Neural crest cell (in vitro differentiated cells): ENCODE measurements at regions not wholly inside any gene's neighbourhood (a gene's known extent, or its start where the extent isn't known, plus 50 kb on each side); places are given as distances from the start of the nearest gene placed in this dataset.
A peak's percentile ranks its signal among the peaks of the same experiment; 100 is the strongest.
"Not testable (repeated sequence)": the region's sequence is repeated elsewhere in the genome, so short reads cannot be mapped to it uniquely, and the experiment has no call there.

ENCODE experiments used
- DNase-seq: peaks from one replicate; pipeline ENCODE4 v3.0.0; 2021; ENCODE audit warnings: low read depth, mixed read lengths, low spot score
- H3K27ac Mint-ChIP-seq: one replicate; pipeline ENCODE4 v1.8.0; 2021; ENCODE audit warnings: mild to moderate bottlenecking, mixed read lengths; ENCODE audit not compliant: unreplicated experiment
- H3K27me3 Mint-ChIP-seq: 2 replicates; pipeline ENCODE4 v1.8.0; 2021; ENCODE audit warnings: low read depth, mild to moderate bottlenecking, mixed read lengths
- H3K36me3 Mint-ChIP-seq: 2 replicates; pipeline ENCODE4 v1.8.0; 2021; ENCODE audit warnings: low read depth, mild to moderate bottlenecking, mixed read lengths
- H3K4me1 Mint-ChIP-seq: 2 replicates; pipeline ENCODE4 v1.8.0; 2021; ENCODE audit warnings: mixed read lengths
- H3K4me3 Mint-ChIP-seq: one replicate; pipeline ENCODE4 v1.8.0; 2021; ENCODE audit warnings: mild to moderate bottlenecking, mixed read lengths
- H3K9me3 Mint-ChIP-seq: 2 replicates; pipeline ENCODE4 v1.8.0; 2021; ENCODE audit warnings: mixed read lengths
- TF ChIP-seq, protein P1 (sequence below): fragments of 200-600 bp; sonication (generic); conservative IDR thresholded peaks from 2 replicates; pipeline ENCODE4 v1.5.0; 2021; ENCODE audit warnings: antibody characterized with exemption, mild to moderate bottlenecking

DNA sequence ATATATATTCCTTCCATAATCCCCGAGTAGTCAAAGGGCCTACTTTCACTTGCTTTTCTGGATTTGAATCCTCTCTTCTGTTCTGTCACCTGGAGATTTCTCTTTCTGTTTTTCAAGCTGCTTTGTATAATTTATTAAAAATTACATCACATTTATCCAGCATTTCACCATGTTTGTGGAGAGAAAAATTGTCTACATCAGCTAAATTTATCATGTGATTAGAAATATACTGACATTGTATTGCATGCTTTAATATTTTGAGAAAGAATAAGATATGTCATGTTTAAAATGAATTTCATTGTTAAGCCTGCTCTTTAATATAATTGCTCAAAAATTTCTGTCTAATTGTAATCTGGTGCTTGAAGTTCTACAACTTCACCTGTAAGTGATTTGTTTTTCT is 323.1 kb upstream of the DKK2 start:
- peaks cover 5% of the 10 kb centered on the region for H3K4me1 Mint-ChIP-seq
- H3K27ac Mint-ChIP-seq, result no peak overlapping the region
- TF ChIP-seq, protein P1, sequence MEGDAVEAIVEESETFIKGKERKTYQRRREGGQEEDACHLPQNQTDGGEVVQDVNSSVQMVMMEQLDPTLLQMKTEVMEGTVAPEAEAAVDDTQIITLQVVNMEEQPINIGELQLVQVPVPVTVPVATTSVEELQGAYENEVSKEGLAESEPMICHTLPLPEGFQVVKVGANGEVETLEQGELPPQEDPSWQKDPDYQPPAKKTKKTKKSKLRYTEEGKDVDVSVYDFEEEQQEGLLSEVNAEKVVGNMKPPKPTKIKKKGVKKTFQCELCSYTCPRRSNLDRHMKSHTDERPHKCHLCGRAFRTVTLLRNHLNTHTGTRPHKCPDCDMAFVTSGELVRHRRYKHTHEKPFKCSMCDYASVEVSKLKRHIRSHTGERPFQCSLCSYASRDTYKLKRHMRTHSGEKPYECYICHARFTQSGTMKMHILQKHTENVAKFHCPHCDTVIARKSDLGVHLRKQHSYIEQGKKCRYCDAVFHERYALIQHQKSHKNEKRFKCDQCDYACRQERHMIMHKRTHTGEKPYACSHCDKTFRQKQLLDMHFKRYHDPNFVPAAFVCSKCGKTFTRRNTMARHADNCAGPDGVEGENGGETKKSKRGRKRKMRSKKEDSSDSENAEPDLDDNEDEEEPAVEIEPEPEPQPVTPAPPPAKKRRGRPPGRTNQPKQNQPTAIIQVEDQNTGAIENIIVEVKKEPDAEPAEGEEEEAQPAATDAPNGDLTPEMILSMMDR, result no peak
- no peak overlapping the region for H3K4me3 Mint-ChIP-seq
- no peaks in the 10 kb centered on the region for H3K36me3 Mint-ChIP-seq
- no peaks in the 10 kb centered on the region for H3K27me3 Mint-ChIP-seq
- no peaks in the 10 kb centered on the region for H3K9me3 Mint-ChIP-seq
- DNase-seq, result no peak

DNA sequence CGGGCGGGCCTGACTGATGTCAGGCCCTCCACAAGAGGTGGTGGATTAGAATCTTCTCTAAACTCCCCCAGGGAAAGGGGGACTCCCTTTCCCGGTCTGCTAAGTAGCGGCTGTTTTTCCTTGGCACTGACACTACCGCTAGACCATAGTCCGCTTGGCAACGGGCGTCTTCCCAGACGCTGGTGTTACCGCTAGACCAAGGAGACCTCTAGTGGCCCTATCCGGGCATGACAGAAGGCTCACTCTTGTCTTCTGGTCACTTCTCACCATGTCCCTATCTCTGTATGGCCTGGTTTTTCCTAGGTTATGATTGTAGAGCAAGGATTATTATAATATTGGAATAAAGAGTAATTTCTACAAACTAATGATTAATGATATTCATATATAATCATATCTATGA is 318.2 kb upstream of the DKK2 start:
- not testable (repeated sequence) for H3K9me3 Mint-ChIP-seq, H3K27ac Mint-ChIP-seq, H3K27me3 Mint-ChIP-seq, H3K4me3 Mint-ChIP-seq, DNase-seq, H3K36me3 Mint-ChIP-seq
- TF ChIP-seq, protein P1, result peak; percentile 47
- peaks cover 12% of the 10 kb centered on the region for H3K4me1 Mint-ChIP-seq

DNA sequence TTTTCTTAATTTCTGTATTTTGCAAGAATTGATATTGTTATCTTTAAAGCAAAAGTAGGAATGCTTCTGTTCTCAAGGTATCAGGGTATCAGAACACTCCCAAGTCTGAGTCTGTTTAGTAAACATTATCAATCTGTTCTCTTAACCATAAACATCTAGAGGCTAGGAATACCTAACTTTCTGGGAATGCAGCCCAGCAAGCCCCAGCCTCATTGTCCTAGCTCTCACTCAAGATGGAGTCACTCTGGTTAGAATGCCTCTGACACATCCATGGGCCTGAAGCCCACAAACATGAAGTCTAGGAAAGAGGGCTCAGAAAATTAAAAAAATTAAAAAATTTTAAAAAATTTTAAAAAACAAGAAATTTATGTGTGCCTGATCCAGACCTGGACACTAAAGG is 315.1 kb upstream of the DKK2 start:
- H3K27ac Mint-ChIP-seq, result no peak overlapping the region

DNA sequence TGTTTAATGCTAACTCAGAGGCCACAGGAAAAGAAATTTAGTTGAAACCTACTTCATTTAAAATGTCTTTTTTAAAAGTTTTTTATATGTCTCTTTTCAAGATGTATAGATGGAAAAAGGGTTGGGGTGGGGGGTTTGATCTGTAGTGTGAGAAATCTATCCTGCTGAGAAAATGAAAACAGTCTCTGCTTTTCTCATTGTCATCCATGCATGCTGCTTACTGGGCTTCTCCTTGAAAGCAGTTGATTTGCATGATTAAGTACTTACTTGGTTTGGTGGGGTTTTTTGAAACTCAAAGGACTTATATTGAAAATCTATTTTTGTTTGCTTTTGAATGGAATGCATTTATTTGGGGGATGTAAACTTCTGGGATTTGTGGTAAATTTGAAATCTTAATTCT is 313.6 kb upstream of the DKK2 start:
- H3K27ac Mint-ChIP-seq, result no peak overlapping the region
- H3K36me3 Mint-ChIP-seq, result peaks cover 5% of the 10 kb centered on the region
- H3K27me3 Mint-ChIP-seq, result no peaks in the 10 kb centered on the region
- no peak for DNase-seq
- H3K4me1 Mint-ChIP-seq, result peaks cover 14% of the 10 kb centered on the region
- peaks cover 9% of the 10 kb centered on the region for H3K9me3 Mint-ChIP-seq
- TF ChIP-seq, protein P1, result no peak
- no peak overlapping the region for H3K4me3 Mint-ChIP-seq

More for the DNA sequence above, 315.1 kb upstream of the DKK2 start:
- Mint-ChIP-seq H3K9me3 (peaks cover 7% of the 10 kb centered on the region), H3K36me3 (peaks cover 5% of the 10 kb centered on the region), H3K4me1 (peaks cover 14% of the 10 kb centered on the region), H3K27me3 (no peaks in the 10 kb centered on the region), H3K4me3 (no peak overlapping the region)
- no peak for DNase-seq
- TF ChIP-seq, protein P1, result no peak

DNA sequence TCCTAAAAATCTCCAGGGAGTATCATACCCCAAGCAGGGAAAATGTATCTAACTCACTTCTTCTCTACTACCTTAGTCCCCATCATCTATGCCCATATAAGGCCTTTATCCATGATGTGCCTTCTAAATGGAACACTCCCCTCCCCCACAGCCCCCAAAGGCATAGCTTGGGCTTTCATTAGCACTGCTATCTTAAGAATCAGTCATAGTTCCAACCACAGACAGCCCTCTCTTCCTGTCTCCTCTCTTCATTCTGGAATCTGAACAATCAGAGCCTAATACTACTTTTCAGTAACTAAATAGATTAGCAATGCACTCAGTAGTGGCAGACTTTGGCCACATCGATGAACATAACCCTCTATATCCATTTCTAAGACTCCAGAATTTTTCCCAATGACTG is 313.2 kb upstream of the DKK2 start:
- no peak overlapping the region for H3K4me3 Mint-ChIP-seq
- no peak for DNase-seq
- TF ChIP-seq, protein P1, result no peak

More for the DNA sequence above, 313.2 kb upstream of the DKK2 start:
- no peaks in the 10 kb centered on the region for H3K27me3 Mint-ChIP-seq
- no peak overlapping the region for H3K27ac Mint-ChIP-seq
- peaks cover 14% of the 10 kb centered on the region for H3K4me1 Mint-ChIP-seq
- peaks cover 9% of the 10 kb centered on the region for H3K9me3 Mint-ChIP-seq
- H3K36me3 Mint-ChIP-seq, result peaks cover 5% of the 10 kb centered on the region
